CD4-positive, alpha-beta T cell (primary cell): ENCODE measurements at regions not wholly inside any gene's neighbourhood (a gene's known extent, or its start where the extent isn't known, plus 50 kb on each side); places are given as distances from the start of the nearest gene placed in this dataset.
"Not testable (repeated sequence)": the region's sequence is repeated elsewhere in the genome, so short reads cannot be mapped to it uniquely, and the experiment has no call there.

ENCODE experiments used
- ATAC-seq: fragments of 200-7000 bp; cut with Tn5 transposase; one replicate; pipeline ENCODE4 v1.10.0; 2022; ENCODE audit warnings: mild to moderate bottlenecking; ENCODE audit not compliant: poor library complexity
- CTCF ChIA-PET: fragments of 350-600 bp; sonication (Branson Sonifier 250); formaldehyde crosslinking; loops from one replicate; lab custom pipeline; 2021; ENCODE audit warnings: antibody characterized with exemption, inconsistent platforms; lab: Charles Lee
- POLR2A ChIA-PET: fragments of 350-600 bp; sonication (Branson Sonifier 250); formaldehyde crosslinking; loops from one replicate; lab custom pipeline; 2021; ENCODE audit warnings: antibody characterized with exemption, inconsistent platforms; lab: Charles Lee
- DNase-seq, 14 experiments: peaks; one replicate each; pipeline ENCODE4 v3.0.0-alpha.2; 2013 to 2020; ENCODE audit warnings: mixed read lengths in 2 of 14
- H3K27ac ChIP-seq, 2 donors: one replicate each; pipeline versions ENCODE4 v1.5.1 to v1.7.0; 2013; ENCODE audit warnings: low read length in 2 of 2, low read depth in 1 of 2, mild to moderate bottlenecking in 1 of 2
- H3K27me3 ChIP-seq, 2 experiments: 1 replicate in 1 of 2; 2 replicates in 1 of 2; pipeline versions ENCODE4 v1.6.1 to v1.7.0; 2013; ENCODE audit warnings: low read length in 2 of 2, control low read depth in 1 of 2, mild to moderate bottlenecking in 1 of 2, moderate library complexity in 1 of 2; ENCODE audit not compliant: insufficient read depth in 2 of 2, control insufficient read depth in 1 of 2
- H3K36me3 ChIP-seq: one replicate; pipeline ENCODE4 v1.6.1; 2013; ENCODE audit warnings: low read length, control low read depth; ENCODE audit not compliant: insufficient read depth
- H3K4me1 ChIP-seq: one replicate; pipeline ENCODE4 v1.6.1; 2013; ENCODE audit warnings: low read length, control low read depth; ENCODE audit not compliant: insufficient read depth
- H3K4me3 ChIP-seq: one replicate; pipeline ENCODE4 v1.5.1; 2013; ENCODE audit warnings: mild to moderate bottlenecking, low read length, moderate library complexity
- H3K9me3 ChIP-seq, 2 experiments: 1 replicate in 1 of 2; 2 replicates in 1 of 2; pipeline versions ENCODE4 v1.6.1 to v1.7.0; 2013; ENCODE audit warnings: low read length in 2 of 2, mild to moderate bottlenecking in 2 of 2, control low read depth in 1 of 2, moderate library complexity in 1 of 2; ENCODE audit not compliant: control insufficient read depth in 1 of 2, insufficient read depth in 1 of 2
- H3K27ac Mint-ChIP-seq: one replicate; pipeline ENCODE4 v1.8.0; 2020; ENCODE audit warnings: mixed read lengths
- H3K27me3 Mint-ChIP-seq: one replicate; pipeline ENCODE4 v1.8.0; 2021; ENCODE audit warnings: mixed read lengths
- H3K36me3 Mint-ChIP-seq: one replicate; pipeline ENCODE4 v1.8.0; 2021; ENCODE audit warnings: low read depth, mixed read lengths
- H3K4me1 Mint-ChIP-seq: one replicate; pipeline ENCODE4 v1.8.0; 2021; ENCODE audit warnings: low read depth, mixed read lengths
- H3K4me3 Mint-ChIP-seq: one replicate; pipeline ENCODE4 v1.8.0; 2020; ENCODE audit warnings: mild to moderate bottlenecking, mixed read lengths
- H3K9me3 Mint-ChIP-seq: one replicate; pipeline ENCODE4 v1.8.0; 2020; ENCODE audit warnings: mixed read lengths
- intact Hi-C, 2 experiments: fragments of 100-400 bp; cut with DNase I in 1 of 2; cut with micrococcal nuclease in 1 of 2; formaldehyde crosslinking; loops; one replicate each; pipeline versions ENCODE4 v1.15.1 to v1.9.0; 2023 to 2025; cut with DNase I, micrococcal nuclease
- TF ChIP-seq, protein P1 (sequence below): fragments of 200-600 bp; IDR thresholded peaks from one replicate; pipeline ENCODE4 v1.8.0; 2022; ENCODE audit warnings: antibody characterized with exemption, mild to moderate bottlenecking

DNA sequence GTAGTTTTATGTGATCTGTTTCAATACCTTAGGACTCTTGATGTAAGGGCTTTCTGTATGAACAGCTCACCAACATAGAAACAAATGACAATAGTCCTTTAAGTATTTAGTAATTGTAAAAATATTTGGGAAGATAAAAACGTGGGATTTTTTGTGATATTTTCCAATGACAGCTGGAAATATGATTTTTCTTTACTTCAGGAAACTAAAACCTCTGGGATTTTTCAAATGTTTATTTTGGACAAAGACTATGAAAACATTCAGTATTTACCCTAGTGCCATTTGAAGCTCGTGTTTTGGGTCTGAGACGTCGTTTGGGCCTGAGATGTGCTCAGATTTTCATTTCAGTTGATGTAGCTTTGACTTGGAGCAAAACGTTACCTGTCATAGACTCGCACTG is 240.0 kb downstream of the BMP4 start:
- Histone ChIP-seq H3K36me3 (no peaks in the 10 kb centered on the region), H3K4me3 (no peak overlapping the region), H3K27ac (no peak overlapping the region), H3K9me3 (no peaks in the 10 kb centered on the region), H3K27me3 (no peaks in the 10 kb centered on the region), H3K4me1 (no peaks in the 10 kb centered on the region)
- peaks cover 6% of the 10 kb centered on the region for H3K9me3 Mint-ChIP-seq
- ChIA-PET CTCF (no interaction called here), POLR2A (no interaction called here)
- no peak overlapping the region for H3K27ac Mint-ChIP-seq
- no peak for ATAC-seq
- H3K27me3 Mint-ChIP-seq: no peaks in the 10 kb centered on the region
- TF ChIP-seq, protein P1, sequence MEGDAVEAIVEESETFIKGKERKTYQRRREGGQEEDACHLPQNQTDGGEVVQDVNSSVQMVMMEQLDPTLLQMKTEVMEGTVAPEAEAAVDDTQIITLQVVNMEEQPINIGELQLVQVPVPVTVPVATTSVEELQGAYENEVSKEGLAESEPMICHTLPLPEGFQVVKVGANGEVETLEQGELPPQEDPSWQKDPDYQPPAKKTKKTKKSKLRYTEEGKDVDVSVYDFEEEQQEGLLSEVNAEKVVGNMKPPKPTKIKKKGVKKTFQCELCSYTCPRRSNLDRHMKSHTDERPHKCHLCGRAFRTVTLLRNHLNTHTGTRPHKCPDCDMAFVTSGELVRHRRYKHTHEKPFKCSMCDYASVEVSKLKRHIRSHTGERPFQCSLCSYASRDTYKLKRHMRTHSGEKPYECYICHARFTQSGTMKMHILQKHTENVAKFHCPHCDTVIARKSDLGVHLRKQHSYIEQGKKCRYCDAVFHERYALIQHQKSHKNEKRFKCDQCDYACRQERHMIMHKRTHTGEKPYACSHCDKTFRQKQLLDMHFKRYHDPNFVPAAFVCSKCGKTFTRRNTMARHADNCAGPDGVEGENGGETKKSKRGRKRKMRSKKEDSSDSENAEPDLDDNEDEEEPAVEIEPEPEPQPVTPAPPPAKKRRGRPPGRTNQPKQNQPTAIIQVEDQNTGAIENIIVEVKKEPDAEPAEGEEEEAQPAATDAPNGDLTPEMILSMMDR: no peak
- no peaks in the 10 kb centered on the region for H3K4me1 Mint-ChIP-seq
- no peak overlapping the region for H3K4me3 Mint-ChIP-seq
- DNase-seq: no peak
- intact Hi-C loops: no loop called here
- H3K36me3 Mint-ChIP-seq: no peaks in the 10 kb centered on the region

DNA sequence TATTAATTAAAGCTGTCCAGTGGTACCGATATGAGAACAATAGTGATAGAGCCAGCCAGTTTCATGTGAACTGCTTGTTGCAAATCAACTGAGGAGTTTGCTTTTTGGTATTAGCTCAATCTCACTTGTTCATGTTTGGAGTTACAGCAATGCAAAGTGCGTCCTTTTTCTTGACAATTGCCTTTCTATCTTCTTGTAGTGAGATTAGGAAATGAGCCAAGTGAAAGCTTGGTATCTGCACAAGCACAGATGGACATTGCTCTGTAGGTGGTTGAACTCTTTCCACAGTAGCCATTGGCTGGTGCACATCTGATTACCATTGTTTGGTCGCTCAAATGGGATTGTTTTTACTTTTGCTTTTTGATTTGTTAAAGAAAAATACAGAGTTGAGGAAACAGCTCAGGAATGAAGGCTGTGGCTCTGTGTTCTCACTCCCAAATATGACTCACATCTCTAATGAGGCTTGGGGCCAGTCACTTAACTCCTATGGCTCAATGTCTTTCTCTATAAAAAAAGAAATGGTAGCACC is 241.4 kb downstream of the BMP4 start:
- ATAC-seq: no peak
- Mint-ChIP-seq H3K27ac (no peak overlapping the region), H3K27me3 (no peaks in the 10 kb centered on the region), H3K4me3 (no peak overlapping the region), H3K9me3 (peaks cover 8% of the 10 kb centered on the region), H3K36me3 (no peaks in the 10 kb centered on the region), H3K4me1 (no peaks in the 10 kb centered on the region)
- TF ChIP-seq, protein P1: no peak
- Histone ChIP-seq H3K4me3 (no peak overlapping the region), H3K4me1 (no peaks in the 10 kb centered on the region), H3K27me3 (no peaks in the 10 kb centered on the region), H3K36me3 (no peaks in the 10 kb centered on the region), H3K9me3 (no peaks in the 10 kb centered on the region), H3K27ac (no peak overlapping the region)
- intact Hi-C loops: no loop called here
- POLR2A ChIA-PET: no interaction called here
- CTCF ChIA-PET: no interaction called here
- no peak for DNase-seq

DNA sequence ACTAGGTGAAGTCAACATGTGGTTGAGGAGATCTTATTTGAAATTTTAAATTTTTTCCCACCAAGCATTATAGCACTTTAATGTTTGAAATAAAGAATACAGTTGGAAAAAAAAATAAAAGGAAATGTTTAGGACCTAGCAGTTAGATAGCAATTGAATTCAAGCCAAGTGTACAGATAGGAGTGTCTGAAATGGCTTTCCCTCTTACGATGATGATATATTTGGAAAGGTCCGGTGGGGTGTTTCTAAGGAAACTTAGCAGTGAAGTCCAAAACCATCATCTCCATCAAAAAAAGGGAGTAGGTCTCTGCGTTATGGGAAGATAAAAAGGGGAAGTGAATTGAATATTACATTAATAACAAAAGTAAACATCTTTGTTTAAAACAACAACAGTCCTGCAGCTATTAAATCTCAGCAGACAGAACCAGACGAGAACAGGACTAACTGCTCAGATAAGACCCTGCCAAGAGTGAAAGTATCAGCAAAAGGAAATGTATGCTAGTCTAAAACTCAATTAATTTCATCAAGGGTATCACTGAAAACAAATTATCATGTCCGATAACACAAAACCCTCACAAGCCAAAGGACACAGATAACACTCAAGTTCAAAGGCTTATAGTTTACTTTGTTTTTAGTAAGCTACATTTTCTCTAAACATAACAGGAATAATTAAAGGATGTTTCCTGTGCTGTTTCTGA is 242.0 kb downstream of the BMP4 start:
- Mint-ChIP-seq H3K27me3 (no peaks in the 10 kb centered on the region), H3K4me3 (no peak overlapping the region), H3K4me1 (no peaks in the 10 kb centered on the region), H3K9me3 (peaks cover 3% of the 10 kb centered on the region), H3K36me3 (no peaks in the 10 kb centered on the region), H3K27ac (no peak overlapping the region)
- CTCF ChIA-PET: no interaction called here
- ATAC-seq (no peak), DNase-seq (no peak)
- intact Hi-C loops: no loop called here
- H3K4me1 ChIP-seq: no peaks in the 10 kb centered on the region
- H3K36me3 ChIP-seq: no peaks in the 10 kb centered on the region
- POLR2A ChIA-PET: no interaction called here
- H3K4me3 ChIP-seq: no peak overlapping the region
- no peak overlapping the region for H3K27ac ChIP-seq
- no peaks in the 10 kb centered on the region for H3K27me3 ChIP-seq
- H3K9me3 ChIP-seq: no peaks in the 10 kb centered on the region
- TF ChIP-seq, protein P1: no peak

DNA sequence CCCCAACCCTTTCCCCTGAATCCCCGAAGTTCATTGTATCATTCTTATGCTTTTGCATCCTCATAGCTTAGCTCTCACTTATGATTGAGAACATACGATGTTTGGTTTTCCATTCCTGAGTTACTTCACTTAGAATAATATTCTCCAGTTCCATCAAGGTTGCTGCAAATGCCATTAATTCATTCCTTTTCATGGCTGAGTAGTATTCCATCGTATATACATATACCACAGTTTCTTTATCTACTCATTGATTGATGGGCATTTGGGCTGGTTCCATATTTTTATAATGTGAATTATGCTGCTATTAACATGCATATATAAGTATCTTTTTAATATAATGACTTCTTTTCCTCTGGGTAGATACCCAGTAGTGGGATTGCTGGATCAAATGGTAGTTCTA is 243.7 kb downstream of the BMP4 start:
- ATAC-seq, H3K4me1 Mint-ChIP-seq, DNase-seq, H3K27ac Mint-ChIP-seq, POLR2A ChIA-PET, H3K9me3 ChIP-seq, H3K4me3 ChIP-seq, H3K36me3 ChIP-seq, H3K9me3 Mint-ChIP-seq, intact Hi-C loops, H3K27me3 ChIP-seq, H3K36me3 Mint-ChIP-seq, CTCF ChIA-PET, H3K4me1 ChIP-seq, H3K4me3 Mint-ChIP-seq, H3K27me3 Mint-ChIP-seq, H3K27ac ChIP-seq: not testable (repeated sequence)
